Hepatocyte (in vitro differentiated cells): ENCODE measurements at regions not wholly inside any gene's neighbourhood (a gene's known extent, or its start where the extent isn't known, plus 50 kb on each side); places are given as distances from the start of the nearest gene placed in this dataset.

ENCODE experiments used
- EZH2 ChIP-seq: fragments of 200-600 bp; sonication (generic); IDR thresholded peaks from 2 replicates; pipeline ENCODE4 v1.6.1; 2016; ENCODE audit warnings: antibody characterized with exemption, mild to moderate bottlenecking, borderline replicate concordance
- TF ChIP-seq, protein P1 (sequence below): fragments of 200-600 bp; sonication (generic); IDR thresholded peaks from 2 replicates; pipeline ENCODE4 v1.5.1; 2016; ENCODE audit warnings: antibody characterized with exemption, mild to moderate bottlenecking; ENCODE audit not compliant: poor library complexity

DNA sequence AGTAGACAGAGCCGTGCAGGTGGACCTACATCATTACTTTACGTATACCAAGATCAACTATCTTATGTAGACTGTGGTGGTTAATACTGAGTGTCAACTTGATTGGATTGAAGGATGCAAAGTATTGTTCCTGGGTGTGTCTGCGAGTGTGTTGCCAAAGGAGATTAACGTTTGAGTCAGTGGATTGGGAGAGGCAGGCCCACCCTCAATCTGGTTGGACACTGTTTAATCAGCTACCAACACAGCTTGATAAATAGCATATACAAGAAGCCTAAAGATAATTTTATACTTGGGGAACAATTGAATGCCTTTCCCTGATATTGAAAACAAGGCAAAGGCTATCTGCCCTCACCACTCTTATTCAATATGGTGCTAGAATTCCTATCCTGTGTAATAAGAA lies 604.2 kb upstream of the ZEB2 start:
- TF ChIP-seq, protein P1, sequence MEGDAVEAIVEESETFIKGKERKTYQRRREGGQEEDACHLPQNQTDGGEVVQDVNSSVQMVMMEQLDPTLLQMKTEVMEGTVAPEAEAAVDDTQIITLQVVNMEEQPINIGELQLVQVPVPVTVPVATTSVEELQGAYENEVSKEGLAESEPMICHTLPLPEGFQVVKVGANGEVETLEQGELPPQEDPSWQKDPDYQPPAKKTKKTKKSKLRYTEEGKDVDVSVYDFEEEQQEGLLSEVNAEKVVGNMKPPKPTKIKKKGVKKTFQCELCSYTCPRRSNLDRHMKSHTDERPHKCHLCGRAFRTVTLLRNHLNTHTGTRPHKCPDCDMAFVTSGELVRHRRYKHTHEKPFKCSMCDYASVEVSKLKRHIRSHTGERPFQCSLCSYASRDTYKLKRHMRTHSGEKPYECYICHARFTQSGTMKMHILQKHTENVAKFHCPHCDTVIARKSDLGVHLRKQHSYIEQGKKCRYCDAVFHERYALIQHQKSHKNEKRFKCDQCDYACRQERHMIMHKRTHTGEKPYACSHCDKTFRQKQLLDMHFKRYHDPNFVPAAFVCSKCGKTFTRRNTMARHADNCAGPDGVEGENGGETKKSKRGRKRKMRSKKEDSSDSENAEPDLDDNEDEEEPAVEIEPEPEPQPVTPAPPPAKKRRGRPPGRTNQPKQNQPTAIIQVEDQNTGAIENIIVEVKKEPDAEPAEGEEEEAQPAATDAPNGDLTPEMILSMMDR, result no peak
- TF ChIP-seq EZH2, result no peak
